HL-60 (cell line): ENCODE measurements at regions not wholly inside any gene's neighbourhood (a gene's known extent, or its start where the extent isn't known, plus 50 kb on each side); places are given as distances from the start of the nearest gene placed in this dataset.

Experiments
- DNase-seq, 2 experiments: peaks; one replicate each; pipeline ENCODE4 v3.0.0-alpha.2; 2010 to 2020; ENCODE audit warnings: low read depth in 1 of 2, low spot score in 1 of 2
- H3K27ac ChIP-seq: fragments of 250-450 bp; sonication (Bioruptor Pico); replicated peaks from 2 replicates; pipeline ENCODE4 v1.5.1; 2020; ENCODE audit warnings: mild to moderate bottlenecking, moderate library complexity
- H3K27me3 ChIP-seq: fragments of 250-450 bp; sonication (Bioruptor Pico); 2 replicates; pipeline ENCODE4 v1.5.1; 2021; ENCODE audit warnings: mild to moderate bottlenecking, moderate library complexity; ENCODE audit not compliant: insufficient read depth, poor library complexity, severe bottlenecking
- H3K4me3 ChIP-seq: replicated peaks from 2 replicates; pipeline ENCODE4 v1.5.1; 2011; ENCODE audit warnings: mild to moderate bottlenecking, control low read depth, low read length; ENCODE audit not compliant: insufficient read depth
- GABPA ChIP-seq: IDR thresholded peaks from 2 replicates; pipeline ENCODE4 v1.6.1; 2012; ENCODE audit warnings: low read depth
- POLR2AphosphoS5 ChIP-seq: IDR thresholded peaks from 2 replicates; pipeline ENCODE4 v1.6.1; 2012; ENCODE audit warnings: low read depth
- SPI1 ChIP-seq: IDR thresholded peaks from 2 replicates; pipeline ENCODE4 v1.6.1; 2012; ENCODE audit warnings: low read depth, mild to moderate bottlenecking, borderline replicate concordance
- TF ChIP-seq, protein P1 (sequence below): IDR thresholded peaks from 2 replicates; pipeline ENCODE4 v1.6.1; 2012; ENCODE audit warnings: low read depth; ENCODE audit not compliant: insufficient replicate concordance
- TF ChIP-seq, protein P2 (sequence below): IDR thresholded peaks from one replicate; pipeline ENCODE4 v1.5.1; 2011; ENCODE audit warnings: low read length, control low read depth, inconsistent platforms; ENCODE audit not compliant: insufficient read depth

DNA sequence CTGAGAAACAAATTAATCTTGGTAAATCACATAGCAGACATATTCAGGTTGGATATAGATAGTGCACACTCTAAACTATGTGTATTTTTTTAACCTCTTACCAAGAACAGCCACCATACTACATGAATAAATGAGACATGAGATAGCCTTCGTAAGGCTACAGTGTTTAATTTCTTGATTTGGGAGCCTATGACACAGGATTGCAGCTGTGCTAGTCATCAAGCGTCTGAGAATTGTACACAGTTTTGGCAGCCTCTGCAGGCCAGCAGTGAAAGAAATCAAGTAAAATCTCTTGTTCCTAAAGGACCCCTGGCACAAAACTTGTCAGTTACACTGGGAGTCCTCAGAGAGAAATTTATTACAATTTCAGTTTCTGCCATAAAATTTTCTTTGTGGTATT is 236.1 kb downstream of the C12orf50 start:
- TF ChIP-seq, protein P1, sequence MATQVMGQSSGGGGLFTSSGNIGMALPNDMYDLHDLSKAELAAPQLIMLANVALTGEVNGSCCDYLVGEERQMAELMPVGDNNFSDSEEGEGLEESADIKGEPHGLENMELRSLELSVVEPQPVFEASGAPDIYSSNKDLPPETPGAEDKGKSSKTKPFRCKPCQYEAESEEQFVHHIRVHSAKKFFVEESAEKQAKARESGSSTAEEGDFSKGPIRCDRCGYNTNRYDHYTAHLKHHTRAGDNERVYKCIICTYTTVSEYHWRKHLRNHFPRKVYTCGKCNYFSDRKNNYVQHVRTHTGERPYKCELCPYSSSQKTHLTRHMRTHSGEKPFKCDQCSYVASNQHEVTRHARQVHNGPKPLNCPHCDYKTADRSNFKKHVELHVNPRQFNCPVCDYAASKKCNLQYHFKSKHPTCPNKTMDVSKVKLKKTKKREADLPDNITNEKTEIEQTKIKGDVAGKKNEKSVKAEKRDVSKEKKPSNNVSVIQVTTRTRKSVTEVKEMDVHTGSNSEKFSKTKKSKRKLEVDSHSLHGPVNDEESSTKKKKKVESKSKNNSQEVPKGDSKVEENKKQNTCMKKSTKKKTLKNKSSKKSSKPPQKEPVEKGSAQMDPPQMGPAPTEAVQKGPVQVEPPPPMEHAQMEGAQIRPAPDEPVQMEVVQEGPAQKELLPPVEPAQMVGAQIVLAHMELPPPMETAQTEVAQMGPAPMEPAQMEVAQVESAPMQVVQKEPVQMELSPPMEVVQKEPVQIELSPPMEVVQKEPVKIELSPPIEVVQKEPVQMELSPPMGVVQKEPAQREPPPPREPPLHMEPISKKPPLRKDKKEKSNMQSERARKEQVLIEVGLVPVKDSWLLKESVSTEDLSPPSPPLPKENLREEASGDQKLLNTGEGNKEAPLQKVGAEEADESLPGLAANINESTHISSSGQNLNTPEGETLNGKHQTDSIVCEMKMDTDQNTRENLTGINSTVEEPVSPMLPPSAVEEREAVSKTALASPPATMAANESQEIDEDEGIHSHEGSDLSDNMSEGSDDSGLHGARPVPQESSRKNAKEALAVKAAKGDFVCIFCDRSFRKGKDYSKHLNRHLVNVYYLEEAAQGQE = no peak
- TF ChIP-seq POLR2AphosphoS5 (no peak), SPI1 (no peak), GABPA (no peak)
- TF ChIP-seq, protein P2, sequence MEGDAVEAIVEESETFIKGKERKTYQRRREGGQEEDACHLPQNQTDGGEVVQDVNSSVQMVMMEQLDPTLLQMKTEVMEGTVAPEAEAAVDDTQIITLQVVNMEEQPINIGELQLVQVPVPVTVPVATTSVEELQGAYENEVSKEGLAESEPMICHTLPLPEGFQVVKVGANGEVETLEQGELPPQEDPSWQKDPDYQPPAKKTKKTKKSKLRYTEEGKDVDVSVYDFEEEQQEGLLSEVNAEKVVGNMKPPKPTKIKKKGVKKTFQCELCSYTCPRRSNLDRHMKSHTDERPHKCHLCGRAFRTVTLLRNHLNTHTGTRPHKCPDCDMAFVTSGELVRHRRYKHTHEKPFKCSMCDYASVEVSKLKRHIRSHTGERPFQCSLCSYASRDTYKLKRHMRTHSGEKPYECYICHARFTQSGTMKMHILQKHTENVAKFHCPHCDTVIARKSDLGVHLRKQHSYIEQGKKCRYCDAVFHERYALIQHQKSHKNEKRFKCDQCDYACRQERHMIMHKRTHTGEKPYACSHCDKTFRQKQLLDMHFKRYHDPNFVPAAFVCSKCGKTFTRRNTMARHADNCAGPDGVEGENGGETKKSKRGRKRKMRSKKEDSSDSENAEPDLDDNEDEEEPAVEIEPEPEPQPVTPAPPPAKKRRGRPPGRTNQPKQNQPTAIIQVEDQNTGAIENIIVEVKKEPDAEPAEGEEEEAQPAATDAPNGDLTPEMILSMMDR = no peak
- no peak for DNase-seq

DNA sequence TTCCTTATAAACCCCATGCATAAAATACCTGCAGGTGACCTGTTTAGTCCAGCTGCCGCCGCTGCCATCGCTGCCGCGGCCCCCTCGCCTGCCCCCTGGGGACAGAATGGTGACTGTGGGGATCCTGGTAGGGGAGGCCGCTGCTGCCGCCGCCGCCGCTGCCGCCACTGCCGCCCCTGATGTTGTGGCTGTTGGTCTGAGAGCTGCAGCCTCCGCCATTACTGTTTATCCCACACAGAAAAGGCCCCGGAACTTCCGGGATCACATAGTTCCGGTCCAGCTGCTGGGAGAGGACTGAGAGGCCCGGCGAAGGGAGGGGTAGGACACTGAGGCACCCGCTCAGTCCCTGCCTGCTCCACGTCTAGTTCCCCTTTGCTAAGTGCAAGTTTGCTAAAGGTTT is 244.9 kb downstream of the C12orf50 start:
- no peak for DNase-seq
- no peaks in the 10 kb centered on the region for H3K27me3 ChIP-seq
- TF ChIP-seq GABPA = no peak
- no peak for TF ChIP-seq SPI1
- TF ChIP-seq, protein P1 = no peak
- TF ChIP-seq, protein P2 = no peak
- TF ChIP-seq POLR2AphosphoS5 = no peak
- H3K27ac ChIP-seq = no peak overlapping the region
- H3K4me3 ChIP-seq = no peak overlapping the region

More for the DNA sequence above, 236.1 kb downstream of the C12orf50 start:
- H3K27ac ChIP-seq = no peak overlapping the region
- H3K4me3 ChIP-seq = no peak overlapping the region
- H3K27me3 ChIP-seq = no peaks in the 10 kb centered on the region

DNA sequence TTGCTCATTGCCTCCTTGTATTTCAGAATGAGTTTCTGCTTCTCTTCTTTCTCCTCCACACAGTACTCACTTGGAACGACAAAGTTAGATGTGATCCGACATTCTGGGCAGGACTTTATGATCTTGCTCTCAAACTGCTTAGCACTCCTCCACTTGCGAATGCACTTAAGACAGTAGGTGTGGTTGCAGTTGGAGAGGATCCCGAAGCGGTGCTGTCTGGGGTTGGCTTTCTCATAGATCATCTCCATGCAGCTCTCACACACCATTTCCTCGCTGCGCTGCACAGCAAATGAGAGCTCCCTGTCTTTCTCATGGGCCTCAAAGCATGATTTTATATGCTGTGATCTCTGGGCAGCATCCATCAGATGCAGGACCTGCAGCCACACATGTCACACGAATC is 245.7 kb downstream of the C12orf50 start:
- H3K4me3 ChIP-seq = no peak overlapping the region
- TF ChIP-seq, protein P2 = no peak
- TF ChIP-seq POLR2AphosphoS5 (no peak), GABPA (no peak), SPI1 (no peak)
- TF ChIP-seq, protein P1 = no peak
- no peaks in the 10 kb centered on the region for H3K27me3 ChIP-seq
- no peak for DNase-seq
- no peak overlapping the region for H3K27ac ChIP-seq
